ENCODE measurements at regions not wholly inside any gene's neighbourhood (a gene's known extent, or its start where the extent isn't known, plus 50 kb on each side); places are given as distances from the start of the nearest gene placed in this dataset.

- Histone ChIP-seq H2AFZ (ENCODE audit: low read depth, low read length) (no peak overlapping the region), H4K20me1 (ENCODE audit: insufficient read depth, low read length) (no peaks in the 10 kb centered on the region), H3K4me2 (ENCODE audit: low read length) (no peak overlapping the region), H3K9ac (ENCODE audit: low read length) (no peak overlapping the region), H3K9me3 (ENCODE audit: insufficient read depth, low read length) (no peaks in the 10 kb centered on the region), H3K4me1 (ENCODE audit: low read length) (peaks cover 38% of the 10 kb centered on the region), H3K4me3 (ENCODE audit: low read length) (no peak overlapping the region), H3K27ac (ENCODE audit: low read length) (no peak overlapping the region), H3K36me3 (replicated peaks; ENCODE audit: low read depth, low read length) (no peaks in the 10 kb centered on the region), H3K79me2 (ENCODE audit: low read length) (no peaks in the 10 kb centered on the region), H3K27me3 (ENCODE audit: low read depth, low read length) (no peaks in the 10 kb centered on the region)
- no peak for TF ChIP-seq CTCF (IDR thresholded peaks at IDR 0.05; ENCODE audit: low read depth, low read length)
- TF ChIP-seq EZH2phosphoT487 (IDR thresholded peaks at IDR 0.05; ENCODE audit: low read depth): no peak
Measured at GRCh38 chr20:43843965-43844660, 70.5 kb upstream of the TOX2 start.

GRCh38 chr20:43843096-43843964, 71.3 kb upstream of the TOX2 start:
- Histone ChIP-seq H3K27ac (ENCODE audit: low read length) (no peak overlapping the region), H3K9ac (ENCODE audit: low read length) (no peak overlapping the region), H4K20me1 (ENCODE audit: insufficient read depth, low read length) (no peaks in the 10 kb centered on the region), H3K4me2 (ENCODE audit: low read length) (no peak overlapping the region), H3K4me3 (ENCODE audit: low read length) (no peak overlapping the region), H3K36me3 (replicated peaks; ENCODE audit: low read depth, low read length) (no peaks in the 10 kb centered on the region), H3K4me1 (ENCODE audit: low read length) (peaks cover 45% of the 10 kb centered on the region), H2AFZ (ENCODE audit: low read depth, low read length) (no peak overlapping the region), H3K79me2 (ENCODE audit: low read length) (no peaks in the 10 kb centered on the region), H3K27me3 (ENCODE audit: low read depth, low read length) (no peaks in the 10 kb centered on the region), H3K9me3 (ENCODE audit: insufficient read depth, low read length) (no peaks in the 10 kb centered on the region)
- no peak for TF ChIP-seq EZH2phosphoT487 (IDR thresholded peaks at IDR 0.05; ENCODE audit: low read depth)
- TF ChIP-seq CTCF (IDR thresholded peaks at IDR 0.05; ENCODE audit: low read depth, low read length): no peak

- peaks cover 54% of the 10 kb centered on the region for H3K4me1 ChIP-seq (ENCODE audit: low read length)
- no peaks in the 10 kb centered on the region for H3K36me3 ChIP-seq (replicated peaks; ENCODE audit: low read depth, low read length)
- no peak overlapping the region for H2AFZ ChIP-seq (ENCODE audit: low read depth, low read length)
- TF ChIP-seq CTCF (IDR thresholded peaks at IDR 0.05; ENCODE audit: low read depth, low read length): no peak
- no peak for TF ChIP-seq EZH2phosphoT487 (IDR thresholded peaks at IDR 0.05; ENCODE audit: low read depth)
- H3K27me3 ChIP-seq (ENCODE audit: low read depth, low read length): no peaks in the 10 kb centered on the region
- H3K9me3 ChIP-seq (ENCODE audit: insufficient read depth, low read length): no peaks in the 10 kb centered on the region
- H3K79me2 ChIP-seq (ENCODE audit: low read length): no peaks in the 10 kb centered on the region
- H4K20me1 ChIP-seq (ENCODE audit: insufficient read depth, low read length): no peaks in the 10 kb centered on the region
- H3K4me3 ChIP-seq (ENCODE audit: low read length): no peak overlapping the region
- no peak overlapping the region for H3K9ac ChIP-seq (ENCODE audit: low read length)
- no peak overlapping the region for H3K4me2 ChIP-seq (ENCODE audit: low read length)
- no peak overlapping the region for H3K27ac ChIP-seq (ENCODE audit: low read length)
Measured at GRCh38 chr20:43842126-43843020, 72.3 kb upstream of the TOX2 start.

Measured in OCI-LY3 (cell line).